ENCODE measurements at regions not wholly inside any gene's neighbourhood (a gene's known extent, or its start where the extent isn't known, plus 50 kb on each side); places are given as distances from the start of the nearest gene placed in this dataset.

GRCh38 chr10:7491230-7491629 is 80.4 kb upstream of the SFMBT2 start:
- no peaks in the 10 kb centered on the region for H3K9me3 Mint-ChIP-seq (ENCODE audit: unreplicated experiment)
- no peak overlapping the region for H3K27ac Mint-ChIP-seq (ENCODE audit: unreplicated experiment)
- no peak for TF ChIP-seq CTCF (IDR thresholded peaks at IDR 0.05; ENCODE audit: insufficient read depth, low read depth, low read length)
- no peak for TF ChIP-seq EZH2 (IDR thresholded peaks at IDR 0.05; ENCODE audit: insufficient read depth, low read length)
- FAIRE-seq = no peak
- peaks cover 5% of the 10 kb centered on the region for H3K27me3 Mint-ChIP-seq (ENCODE audit: low read depth, unreplicated experiment)
- H3K4me2 ChIP-seq (ENCODE audit: low read length) = no peak overlapping the region
- H3K4me3 ChIP-seq (ENCODE audit: insufficient read depth, low read depth, low read length) = no peak overlapping the region
- H3K79me2 ChIP-seq (ENCODE audit: insufficient read depth, low read length) = no peaks in the 10 kb centered on the region
- H3K4me3 Mint-ChIP-seq (ENCODE audit: unreplicated experiment) = no peak overlapping the region
- H3K36me3 Mint-ChIP-seq (ENCODE audit: low read depth, unreplicated experiment) = no peaks in the 10 kb centered on the region
- H2AFZ ChIP-seq (ENCODE audit: low read depth, low read length) = no peak overlapping the region
- no peaks in the 10 kb centered on the region for H3K4me1 ChIP-seq (ENCODE audit: insufficient read depth, low read length)
- H3K36me3 ChIP-seq (ENCODE audit: insufficient read depth, low read length) = no peaks in the 10 kb centered on the region
- H3K27ac ChIP-seq (ENCODE audit: low read depth, low read length) = no peak overlapping the region
- no peaks in the 10 kb centered on the region for H4K20me1 ChIP-seq (ENCODE audit: insufficient read depth, low read length)
- no peaks in the 10 kb centered on the region for H3K9me3 ChIP-seq (ENCODE audit: insufficient read depth, low read depth, low read length)
- DNase-seq (ENCODE audit: low read depth) = no peak
- peaks cover 2% of the 10 kb centered on the region for H3K27me3 ChIP-seq (ENCODE audit: insufficient read depth, low read length)
- H3K9ac ChIP-seq (ENCODE audit: low read length) = no peak overlapping the region
- H3K4me1 Mint-ChIP-seq (ENCODE audit: low read depth, unreplicated experiment) = peaks cover 11% of the 10 kb centered on the region

GRCh38 chr10:7488418-7488829 is 77.6 kb upstream of the SFMBT2 start:
- Mint-ChIP-seq H3K27ac (ENCODE audit: unreplicated experiment) (no peak overlapping the region), H3K36me3 (ENCODE audit: low read depth, unreplicated experiment) (no peaks in the 10 kb centered on the region), H3K4me1 (ENCODE audit: low read depth, unreplicated experiment) (peaks cover 11% of the 10 kb centered on the region), H3K4me3 (ENCODE audit: unreplicated experiment) (no peak overlapping the region), H3K27me3 (ENCODE audit: low read depth, unreplicated experiment) (no peaks in the 10 kb centered on the region), H3K9me3 (ENCODE audit: unreplicated experiment) (no peaks in the 10 kb centered on the region)
- H3K27ac ChIP-seq (ENCODE audit: low read depth, low read length) = no peak overlapping the region
- TF ChIP-seq EZH2 (IDR thresholded peaks at IDR 0.05; ENCODE audit: insufficient read depth, low read length) (no peak), CTCF (IDR thresholded peaks at IDR 0.05; ENCODE audit: insufficient read depth, low read depth, low read length) (no peak)
- H3K4me1 ChIP-seq (ENCODE audit: insufficient read depth, low read length) = no peaks in the 10 kb centered on the region
- no peak overlapping the region for H3K9ac ChIP-seq (ENCODE audit: low read length)
- H3K27me3 ChIP-seq (ENCODE audit: insufficient read depth, low read length) = no peaks in the 10 kb centered on the region
- no peaks in the 10 kb centered on the region for H3K36me3 ChIP-seq (ENCODE audit: insufficient read depth, low read length)
- H2AFZ ChIP-seq (ENCODE audit: low read depth, low read length) = no peak overlapping the region
- DNase-seq (ENCODE audit: low read depth) = no peak
- H3K9me3 ChIP-seq (ENCODE audit: insufficient read depth, low read depth, low read length) = no peaks in the 10 kb centered on the region
- no peak for FAIRE-seq
- no peak overlapping the region for H3K4me3 ChIP-seq (ENCODE audit: insufficient read depth, low read depth, low read length)
- no peaks in the 10 kb centered on the region for H4K20me1 ChIP-seq (ENCODE audit: insufficient read depth, low read length)
- no peaks in the 10 kb centered on the region for H3K79me2 ChIP-seq (ENCODE audit: insufficient read depth, low read length)
- no peak overlapping the region for H3K4me2 ChIP-seq (ENCODE audit: low read length)

- no peaks in the 10 kb centered on the region for H3K36me3 ChIP-seq (ENCODE audit: insufficient read depth, low read length)
- no peaks in the 10 kb centered on the region for H3K27me3 ChIP-seq (ENCODE audit: insufficient read depth, low read length)
- Mint-ChIP-seq H3K9me3 (ENCODE audit: unreplicated experiment) (no peaks in the 10 kb centered on the region), H3K4me1 (ENCODE audit: low read depth, unreplicated experiment) (peaks cover 8% of the 10 kb centered on the region), H3K4me3 (ENCODE audit: unreplicated experiment) (no peak overlapping the region), H3K27ac (ENCODE audit: unreplicated experiment) (no peak overlapping the region), H3K27me3 (ENCODE audit: low read depth, unreplicated experiment) (no peaks in the 10 kb centered on the region), H3K36me3 (ENCODE audit: low read depth, unreplicated experiment) (no peaks in the 10 kb centered on the region)
- no peak overlapping the region for H3K4me3 ChIP-seq (ENCODE audit: insufficient read depth, low read depth, low read length)
- no peaks in the 10 kb centered on the region for H3K9me3 ChIP-seq (ENCODE audit: insufficient read depth, low read depth, low read length)
- no peak overlapping the region for H3K4me2 ChIP-seq (ENCODE audit: low read length)
- no peak for TF ChIP-seq EZH2 (IDR thresholded peaks at IDR 0.05; ENCODE audit: insufficient read depth, low read length)
- no peak for TF ChIP-seq CTCF (IDR thresholded peaks at IDR 0.05; ENCODE audit: insufficient read depth, low read depth, low read length)
- no peaks in the 10 kb centered on the region for H4K20me1 ChIP-seq (ENCODE audit: insufficient read depth, low read length)
- DNase-seq (ENCODE audit: low read depth) = no peak
- H3K9ac ChIP-seq (ENCODE audit: low read length) = no peak overlapping the region
- no peaks in the 10 kb centered on the region for H3K79me2 ChIP-seq (ENCODE audit: insufficient read depth, low read length)
- no peak for FAIRE-seq
- H3K27ac ChIP-seq (ENCODE audit: low read depth, low read length) = no peak overlapping the region
- H2AFZ ChIP-seq (ENCODE audit: low read depth, low read length) = no peak overlapping the region
- no peaks in the 10 kb centered on the region for H3K4me1 ChIP-seq (ENCODE audit: insufficient read depth, low read length)
Observed at GRCh38 chr10:7487528-7487927, 76.7 kb upstream of the SFMBT2 start.
